Inflammatory macrophage treated with lipopolysaccharide for 4 hours (primary cell): ENCODE measurements at regions not wholly inside any gene's neighbourhood (a gene's known extent, or its start where the extent isn't known, plus 50 kb on each side); places are given as distances from the start of the nearest gene placed in this dataset.

Experiments used
- DNase-seq: peaks from one replicate; pipeline ENCODE4 v3.0.0-alpha.2; 2020

GRCh38 chrY:19354061-19354856 lies 390.3 kb downstream of the KDM5D start:
- DNase-seq = no peak

GRCh38 chrY:19351616-19352015 lies 392.9 kb downstream of the KDM5D start:
- DNase-seq = no peak

GRCh38 chrY:19321701-19322100 lies 422.8 kb downstream of the KDM5D start:
- no peak for DNase-seq

- DNase-seq = no peak
These were observed 425.4 kb downstream of the KDM5D start for GRCh38 chrY:19319135-19319534.

- no peak for DNase-seq
These were observed 427.1 kb downstream of the KDM5D start for GRCh38 chrY:19317271-19317987.

- no peak for DNase-seq
These were observed 436.9 kb downstream of the KDM5D start for GRCh38 chrY:19307627-19308026.

- DNase-seq = no peak
These were observed 441.4 kb downstream of the KDM5D start for GRCh38 chrY:19303136-19303535.

GRCh38 chrY:19290925-19291324 lies 453.6 kb downstream of the KDM5D start:
- DNase-seq = no peak

- DNase-seq = no peak
These were observed 470.4 kb downstream of the KDM5D start for GRCh38 chrY:19274076-19274475.

GRCh38 chrY:19268331-19268730 lies 476.2 kb downstream of the KDM5D start:
- DNase-seq = no peak

- DNase-seq = no peak
These were observed 479.1 kb downstream of the KDM5D start for GRCh38 chrY:19265404-19265803.

- no peak for DNase-seq
These were observed 482.2 kb downstream of the KDM5D start for GRCh38 chrY:19262310-19262709.

- DNase-seq = no peak
These were observed 458.9 kb upstream of the HSFY2 start for GRCh38 chrY:19232276-19232994.

- DNase-seq = no peak
These were observed 447.2 kb upstream of the HSFY2 start for GRCh38 chrY:19220784-19221183.

GRCh38 chrY:19208915-19209314 lies 435.4 kb upstream of the HSFY2 start:
- no peak for DNase-seq

GRCh38 chrY:19207048-19207447 lies 433.5 kb upstream of the HSFY2 start:
- no peak for DNase-seq

- no peak for DNase-seq
These were observed 407.3 kb upstream of the HSFY2 start for GRCh38 chrY:19180824-19181223.

- no peak for DNase-seq
These were observed 394.6 kb upstream of the HSFY2 start for GRCh38 chrY:19168202-19168565.

GRCh38 chrY:19167319-19168201 lies 394.0 kb upstream of the HSFY2 start:
- no peak for DNase-seq

- no peak for DNase-seq
These were observed 375.2 kb upstream of the HSFY2 start for GRCh38 chrY:19148783-19149182.

- DNase-seq = no peak
These were observed 372.8 kb upstream of the HSFY2 start for GRCh38 chrY:19146296-19146695.

- DNase-seq = no peak
These were observed 368.6 kb upstream of the HSFY2 start for GRCh38 chrY:19142093-19142492.
